Neural progenitor cell (in vitro differentiated cells): ENCODE measurements at regions not wholly inside any gene's neighbourhood (a gene's known extent, or its start where the extent isn't known, plus 50 kb on each side); places are given as distances from the start of the nearest gene placed in this dataset.

Experiments
- DNase-seq: peaks from one replicate; pipeline ENCODE4 v3.0.0-alpha.2; 2016; ENCODE audit warnings: low spot score
- H2AFZ ChIP-seq: fragments of 200-600 bp; sonication (generic); replicated peaks from 2 replicates; pipeline ENCODE4 v1.6.1; 2016; ENCODE audit warnings: antibody characterized with exemption
- H3F3A ChIP-seq: fragments of 200-600 bp; sonication (generic); 2 replicates; pipeline ENCODE4 v1.6.1; 2016; ENCODE audit warnings: antibody characterized with exemption, low read depth
- H3K27ac ChIP-seq: fragments of 200-600 bp; sonication (generic); 2 replicates; pipeline ENCODE4 v1.5.1; 2016; ENCODE audit warnings: mild to moderate bottlenecking
- H3K27me3 ChIP-seq: fragments of 200-600 bp; sonication (generic); 2 replicates; pipeline ENCODE4 v1.6.1; 2016; ENCODE audit warnings: mild to moderate bottlenecking, moderate library complexity
- H3K36me3 ChIP-seq: fragments of 200-600 bp; sonication (generic); 2 replicates; pipeline ENCODE4 v1.5.1; 2016
- H3K4me1 ChIP-seq: fragments of 200-600 bp; sonication (generic); 2 replicates; pipeline ENCODE4 v1.6.1; 2016; ENCODE audit warnings: mixed run types
- H3K4me2 ChIP-seq: fragments of 200-600 bp; sonication (generic); 2 replicates; pipeline ENCODE4 v1.6.1; 2016
- H3K4me3 ChIP-seq: fragments of 200-600 bp; sonication (generic); 2 replicates; pipeline ENCODE4 v1.5.1; 2016
- H3K79me2 ChIP-seq: fragments of 200-600 bp; sonication (generic); 2 replicates; pipeline ENCODE4 v1.6.1; 2016; ENCODE audit warnings: low read depth
- H3K9ac ChIP-seq: fragments of 200-600 bp; sonication (generic); 2 replicates; pipeline ENCODE4 v1.6.1; 2016
- H3K9me3 ChIP-seq: fragments of 200-600 bp; sonication (generic); 2 replicates; pipeline ENCODE4 v1.5.1; 2016; ENCODE audit warnings: low read depth
- H4K20me1 ChIP-seq: fragments of 200-600 bp; sonication (generic); 2 replicates; pipeline ENCODE4 v1.6.1; 2016; ENCODE audit warnings: low read depth
- H3K27ac Mint-ChIP-seq: 3 replicates; pipeline ENCODE4 v1.8.0; 2021; ENCODE audit warnings: mixed read lengths
- H3K27me3 Mint-ChIP-seq: 2 replicates; pipeline ENCODE4 v1.8.0; 2022; ENCODE audit warnings: low read depth, mild to moderate bottlenecking, inconsistent platforms, moderate library complexity, mixed read lengths; ENCODE audit not compliant: insufficient read depth
- H3K36me3 Mint-ChIP-seq: 3 replicates; pipeline ENCODE4 v1.8.0; 2021; ENCODE audit warnings: mixed read lengths
- H3K4me1 Mint-ChIP-seq: 3 replicates; pipeline ENCODE4 v1.8.0; 2021; ENCODE audit warnings: mixed read lengths
- H3K4me3 Mint-ChIP-seq: 3 replicates; pipeline ENCODE4 v1.8.0; 2021; ENCODE audit warnings: mild to moderate bottlenecking, moderate library complexity, mixed read lengths
- H3K9me3 Mint-ChIP-seq: 3 replicates; pipeline ENCODE4 v1.8.0; 2020; ENCODE audit warnings: mixed read lengths
- CTCF ChIP-seq: fragments of 200-600 bp; sonication (generic); IDR thresholded peaks from 2 replicates; pipeline ENCODE4 v1.5.1; 2017; ENCODE audit warnings: antibody characterized with exemption, mild to moderate bottlenecking
- EZH2 ChIP-seq: fragments of 200-600 bp; sonication (generic); IDR thresholded peaks from 2 replicates; pipeline ENCODE4 v1.6.1; 2017; ENCODE audit warnings: antibody characterized with exemption, mild to moderate bottlenecking, moderate library complexity
- EZH2phosphoT487 ChIP-seq: fragments of 200-600 bp; sonication (generic); IDR thresholded peaks from 2 replicates; pipeline ENCODE4 v1.6.1; 2017; ENCODE audit warnings: antibody characterized with exemption

DNA sequence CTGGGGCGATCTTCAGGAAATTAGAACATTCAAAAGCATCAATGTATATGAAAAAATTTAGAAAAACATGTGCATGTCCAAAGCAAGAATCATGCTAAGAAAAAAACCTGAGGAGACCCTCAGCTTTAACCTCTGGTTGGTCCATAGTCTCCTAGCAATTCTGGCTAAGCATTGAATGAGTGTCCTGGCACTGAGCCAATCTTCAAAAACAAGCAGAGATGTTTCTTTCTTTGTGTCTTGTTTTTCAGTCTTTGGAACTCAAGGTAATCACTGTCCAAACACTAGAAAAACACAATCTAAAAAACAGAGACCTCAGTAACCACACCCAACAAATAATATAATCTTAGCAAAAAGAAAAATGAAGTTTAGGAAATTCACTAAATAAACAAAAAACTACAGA lies 205.4 kb upstream of the CARD18 start:
- H3K4me2 ChIP-seq = no peak overlapping the region
- H3K27me3 ChIP-seq = no peaks in the 10 kb centered on the region
- no peak overlapping the region for H3K4me3 Mint-ChIP-seq
- H3K9me3 Mint-ChIP-seq = peaks cover 5% of the 10 kb centered on the region
- H3K4me1 Mint-ChIP-seq = no peaks in the 10 kb centered on the region
- H3K4me1 ChIP-seq = no peaks in the 10 kb centered on the region
- no peak overlapping the region for H2AFZ ChIP-seq
- H3K9me3 ChIP-seq = no peaks in the 10 kb centered on the region
- H3K4me3 ChIP-seq = no peak overlapping the region
- no peaks in the 10 kb centered on the region for H4K20me1 ChIP-seq
- no peaks in the 10 kb centered on the region for H3K36me3 Mint-ChIP-seq
- peaks cover 2% of the 10 kb centered on the region for H3K36me3 ChIP-seq
- H3K27ac Mint-ChIP-seq = no peak overlapping the region
- H3K79me2 ChIP-seq = no peaks in the 10 kb centered on the region
- no peak for DNase-seq
- TF ChIP-seq CTCF (no peak), EZH2phosphoT487 (no peak), EZH2 (no peak)
- H3K9ac ChIP-seq = no peak overlapping the region
- no peaks in the 10 kb centered on the region for H3K27me3 Mint-ChIP-seq
- no peaks in the 10 kb centered on the region for H3F3A ChIP-seq
- H3K27ac ChIP-seq = no peak overlapping the region

- no peaks in the 10 kb centered on the region for H3F3A ChIP-seq
- Mint-ChIP-seq H3K36me3 (no peaks in the 10 kb centered on the region), H3K27ac (no peak overlapping the region), H3K4me1 (no peaks in the 10 kb centered on the region), H3K9me3 (peaks cover 9% of the 10 kb centered on the region), H3K4me3 (no peak overlapping the region), H3K27me3 (peaks cover 2% of the 10 kb centered on the region)
- DNase-seq = no peak
- no peaks in the 10 kb centered on the region for H3K27me3 ChIP-seq
- H3K79me2 ChIP-seq = no peaks in the 10 kb centered on the region
- no peaks in the 10 kb centered on the region for H3K4me1 ChIP-seq
- no peaks in the 10 kb centered on the region for H3K36me3 ChIP-seq
- no peak overlapping the region for H3K9ac ChIP-seq
- H3K4me2 ChIP-seq = no peak overlapping the region
- no peak overlapping the region for H2AFZ ChIP-seq
- TF ChIP-seq EZH2 (no peak), CTCF (no peak), EZH2phosphoT487 (no peak)
- H3K4me3 ChIP-seq = no peak overlapping the region
- no peak overlapping the region for H3K27ac ChIP-seq
- H4K20me1 ChIP-seq = no peaks in the 10 kb centered on the region
- H3K9me3 ChIP-seq = no peaks in the 10 kb centered on the region
Measured at GRCh38 chr11:105334025-105334714, 194.6 kb upstream of the CARD18 start.

- no peaks in the 10 kb centered on the region for H3F3A ChIP-seq
- no peak overlapping the region for H3K9ac ChIP-seq
- H3K4me2 ChIP-seq = no peak overlapping the region
- H3K27ac Mint-ChIP-seq = no peak overlapping the region
- H3K79me2 ChIP-seq = no peaks in the 10 kb centered on the region
- no peak overlapping the region for H3K27ac ChIP-seq
- no peaks in the 10 kb centered on the region for H3K4me1 ChIP-seq
- no peaks in the 10 kb centered on the region for H3K27me3 ChIP-seq
- H3K9me3 ChIP-seq = no peaks in the 10 kb centered on the region
- peaks cover 2% of the 10 kb centered on the region for H3K27me3 Mint-ChIP-seq
- no peak for TF ChIP-seq EZH2
- peaks cover 8% of the 10 kb centered on the region for H3K9me3 Mint-ChIP-seq
- H3K36me3 Mint-ChIP-seq = no peaks in the 10 kb centered on the region
- no peak overlapping the region for H3K4me3 ChIP-seq
- no peaks in the 10 kb centered on the region for H3K4me1 Mint-ChIP-seq
- no peak for DNase-seq
- no peaks in the 10 kb centered on the region for H4K20me1 ChIP-seq
- H3K36me3 ChIP-seq = no peaks in the 10 kb centered on the region
- H3K4me3 Mint-ChIP-seq = no peak overlapping the region
- no peak overlapping the region for H2AFZ ChIP-seq
Measured at GRCh38 chr11:105333153-105333552, 193.6 kb upstream of the CARD18 start.

- H3K27me3 Mint-ChIP-seq = no peaks in the 10 kb centered on the region
- TF ChIP-seq EZH2phosphoT487 (no peak), CTCF (no peak), EZH2 (no peak)
- Histone ChIP-seq H3K9ac (no peak overlapping the region), H3K4me2 (no peak overlapping the region), H3F3A (no peaks in the 10 kb centered on the region), H4K20me1 (no peaks in the 10 kb centered on the region), H3K79me2 (no peaks in the 10 kb centered on the region), H2AFZ (no peak overlapping the region), H3K9me3 (no peaks in the 10 kb centered on the region), H3K27me3 (no peaks in the 10 kb centered on the region), H3K36me3 (no peaks in the 10 kb centered on the region), H3K4me3 (no peak overlapping the region), H3K4me1 (no peaks in the 10 kb centered on the region), H3K27ac (no peak overlapping the region)
- peaks cover 2% of the 10 kb centered on the region for H3K9me3 Mint-ChIP-seq
- H3K4me1 Mint-ChIP-seq = no peaks in the 10 kb centered on the region
- DNase-seq = no peak
- no peak overlapping the region for H3K4me3 Mint-ChIP-seq
- H3K36me3 Mint-ChIP-seq = no peaks in the 10 kb centered on the region
- no peak overlapping the region for H3K27ac Mint-ChIP-seq
Measured at GRCh38 chr11:105332171-105332570, 192.6 kb upstream of the CARD18 start.
